Sigmoid colon (tissue), 6 donors: ENCODE measurements at regions not wholly inside any gene's neighbourhood (a gene's known extent, or its start where the extent isn't known, plus 50 kb on each side); places are given as distances from the start of the nearest gene placed in this dataset.

Experiments
- DNase-seq: peaks from one replicate; pipeline ENCODE4 v3.0.0-alpha.2; 2019
- H3K27ac ChIP-seq, 4 donors: fragments of 200-600 bp; sonication (generic); one replicate each; pipeline ENCODE4 v1.5.1; 2016 to 2019; ENCODE audit warnings: mild to moderate bottlenecking in 1 of 4
- H3K27me3 ChIP-seq, 3 donors: fragments of 200-600 bp; sonication (generic); one replicate each; pipeline ENCODE4 v1.5.1; 2019; ENCODE audit warnings: mild to moderate bottlenecking in 1 of 3
- H3K36me3 ChIP-seq, 4 donors: fragments of 200-600 bp; sonication (generic); one replicate each; pipeline ENCODE4 v1.5.1; 2016 to 2019
- H3K4me1 ChIP-seq, 4 donors: fragments of 200-600 bp; sonication (generic); one replicate each; pipeline ENCODE4 v1.5.1; 2017 to 2019
- H3K4me3 ChIP-seq, 4 donors: fragments of 200-600 bp; sonication (generic); one replicate each; pipeline ENCODE4 v1.5.1; 2017 to 2019; ENCODE audit warnings: mild to moderate bottlenecking in 2 of 4, moderate library complexity in 1 of 4
- H3K9me3 ChIP-seq, 4 donors: fragments of 200-600 bp in 3 of 4; sonication (generic) in 3 of 4; one replicate each; pipeline versions ENCODE4 v1.5.1 to v1.6.1; 2013 to 2019
- CTCF ChIP-seq, 4 experiments: fragments of 450-650 bp in 3 of 4; fragments of 200-600 bp in 1 of 4; IDR thresholded peaks; one replicate each; pipeline ENCODE4 v1.5.1; 2016 to 2019; ENCODE audit warnings: antibody characterized with exemption in 4 of 4, mild to moderate bottlenecking in 3 of 4, moderate library complexity in 2 of 4
- EP300 ChIP-seq, 4 donors: sonication (generic); formaldehyde crosslinking; IDR thresholded peaks; one replicate each; pipeline ENCODE4 v1.6.1; 2017; ENCODE audit warnings: antibody characterized with exemption in 4 of 4
- POLR2A ChIP-seq, 2 donors: fragments of 450-650 bp; IDR thresholded peaks; one replicate each; pipeline ENCODE4 v1.6.1; 2016; ENCODE audit warnings: antibody characterized with exemption in 2 of 2, mild to moderate bottlenecking in 2 of 2, moderate library complexity in 2 of 2
- POLR2AphosphoS5 ChIP-seq, 4 donors: sonication (generic); formaldehyde crosslinking; IDR thresholded peaks; one replicate each; pipeline ENCODE4 v1.6.1; 2017; ENCODE audit warnings: antibody characterized with exemption in 4 of 4
- WGBS, 2 donors: extraction: QIAGEN DNeasy Blood & Tissue Kit; methylation state at CpG; one replicate each; pipeline ENCODE4 v1.1.7; 2013; 5-methylcytosine and 5-hydroxymethylcytosine counted together
- intact Hi-C: fragments of 100-400 bp; cut with DNase I; formaldehyde crosslinking; loops from one replicate; pipeline ENCODE4 v1.15.1; 2023
- donor health status: healthy with polysubstance abuse.
- donor health status: healthy.

- intact Hi-C loops: no loop called here
- WGBS, 2 donors: 91 to 92% methylated on average over 7 of the region's 7 CpGs
- TF ChIP-seq POLR2AphosphoS5 (IDR thresholded peaks at IDR 0.05): no peak
- TF ChIP-seq EP300 (IDR thresholded peaks at IDR 0.05): no peak
- no peak for TF ChIP-seq CTCF (IDR thresholded peaks at IDR 0.05)
- no peak for TF ChIP-seq POLR2A (IDR thresholded peaks at IDR 0.05)
- Histone ChIP-seq H3K27me3 (no peaks in the 10 kb centered on the region), H3K4me3 (no peak overlapping the region), H3K9me3 (peaks cover 0 to 5% (median 2%) of the 10 kb centered on the region in 4 donors), H3K4me1 (no peaks in the 10 kb centered on the region), H3K36me3 (no peaks in the 10 kb centered on the region), H3K27ac (no peak overlapping the region)
- no peak for DNase-seq
Measured at GRCh38 chr1:232201024-232201423, 428.9 kb downstream of the SIPA1L2 start.

DNA sequence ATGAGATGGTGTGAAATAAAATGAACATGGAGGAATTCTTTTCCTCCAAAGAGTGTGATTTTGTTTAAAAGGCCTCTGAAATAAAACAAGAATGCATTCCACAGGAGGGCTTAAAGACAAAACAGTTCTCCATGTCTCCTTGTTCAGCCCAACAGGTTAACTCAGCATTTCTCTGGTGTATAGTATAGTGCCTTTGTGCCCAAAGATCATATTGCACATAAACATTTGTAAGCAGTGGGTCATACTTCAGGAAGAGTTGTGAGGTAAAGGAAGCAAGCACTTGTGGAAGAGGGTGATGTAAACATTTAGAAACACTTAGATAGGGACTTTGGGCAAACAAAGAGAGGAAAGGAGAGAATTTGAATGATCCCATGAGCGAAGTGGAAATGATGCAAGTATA lies 433.9 kb downstream of the SIPA1L2 start:
- no peak for DNase-seq
- no peaks in the 10 kb centered on the region for H3K27me3 ChIP-seq
- no peak overlapping the region for H3K4me3 ChIP-seq
- H3K4me1 ChIP-seq: no peaks in the 10 kb centered on the region
- WGBS, 2 donors: 70 to 89% methylated on average over 1 of the region's 1 CpG
- no peak overlapping the region for H3K27ac ChIP-seq
- no peak for TF ChIP-seq POLR2A (IDR thresholded peaks at IDR 0.05)
- no peak for TF ChIP-seq EP300 (IDR thresholded peaks at IDR 0.05)
- no peak for TF ChIP-seq CTCF (IDR thresholded peaks at IDR 0.05)
- TF ChIP-seq POLR2AphosphoS5 (IDR thresholded peaks at IDR 0.05): no peak
- peaks cover 0 to 5% (median 0%) of the 10 kb centered on the region in 4 donors for H3K9me3 ChIP-seq
- intact Hi-C loops: no loop called here
- no peaks in the 10 kb centered on the region for H3K36me3 ChIP-seq

- intact Hi-C loops: no loop called here
- Histone ChIP-seq H3K27me3 (no peaks in the 10 kb centered on the region), H3K9me3 (no peaks in the 10 kb centered on the region), H3K36me3 (no peaks in the 10 kb centered on the region), H3K4me3 (no peak overlapping the region), H3K4me1 (no peaks in the 10 kb centered on the region), H3K27ac (no peak overlapping the region)
- WGBS, 2 donors: 93 to 95% methylated on average over 1 of the region's 1 CpG
- DNase-seq: no peak
- TF ChIP-seq EP300 (IDR thresholded peaks at IDR 0.05) (no peak), POLR2AphosphoS5 (IDR thresholded peaks at IDR 0.05) (no peak), CTCF (IDR thresholded peaks at IDR 0.05) (no peak), POLR2A (IDR thresholded peaks at IDR 0.05) (no peak)
Measured at GRCh38 chr1:232194424-232194823, 435.5 kb downstream of the SIPA1L2 start.

DNA sequence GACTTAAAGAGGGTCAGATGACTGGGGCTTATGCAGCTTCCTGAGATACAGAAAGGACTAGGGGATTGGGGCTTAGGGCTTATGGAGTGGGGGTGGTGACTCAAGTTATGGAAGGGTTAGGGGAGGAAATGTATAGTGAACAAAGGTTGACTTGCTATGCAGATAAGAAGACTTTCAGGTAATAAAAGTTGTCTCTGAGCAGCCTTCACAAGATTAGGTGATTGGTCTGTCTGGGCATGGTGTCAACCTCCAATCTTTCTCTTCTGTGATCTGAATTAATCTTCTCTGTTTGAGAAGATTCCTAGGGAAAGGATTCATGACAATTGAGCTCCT lies 436.5 kb downstream of the SIPA1L2 start:
- Histone ChIP-seq H3K27me3 (no peaks in the 10 kb centered on the region), H3K9me3 (no peaks in the 10 kb centered on the region), H3K36me3 (no peaks in the 10 kb centered on the region), H3K27ac (no peak overlapping the region), H3K4me3 (no peak overlapping the region), H3K4me1 (no peaks in the 10 kb centered on the region)
- intact Hi-C loops: no loop called here
- no peak for DNase-seq
- TF ChIP-seq POLR2A (IDR thresholded peaks at IDR 0.05): no peak
- no peak for TF ChIP-seq EP300 (IDR thresholded peaks at IDR 0.05)
- no peak for TF ChIP-seq CTCF (IDR thresholded peaks at IDR 0.05)
- TF ChIP-seq POLR2AphosphoS5 (IDR thresholded peaks at IDR 0.05): no peak

DNA sequence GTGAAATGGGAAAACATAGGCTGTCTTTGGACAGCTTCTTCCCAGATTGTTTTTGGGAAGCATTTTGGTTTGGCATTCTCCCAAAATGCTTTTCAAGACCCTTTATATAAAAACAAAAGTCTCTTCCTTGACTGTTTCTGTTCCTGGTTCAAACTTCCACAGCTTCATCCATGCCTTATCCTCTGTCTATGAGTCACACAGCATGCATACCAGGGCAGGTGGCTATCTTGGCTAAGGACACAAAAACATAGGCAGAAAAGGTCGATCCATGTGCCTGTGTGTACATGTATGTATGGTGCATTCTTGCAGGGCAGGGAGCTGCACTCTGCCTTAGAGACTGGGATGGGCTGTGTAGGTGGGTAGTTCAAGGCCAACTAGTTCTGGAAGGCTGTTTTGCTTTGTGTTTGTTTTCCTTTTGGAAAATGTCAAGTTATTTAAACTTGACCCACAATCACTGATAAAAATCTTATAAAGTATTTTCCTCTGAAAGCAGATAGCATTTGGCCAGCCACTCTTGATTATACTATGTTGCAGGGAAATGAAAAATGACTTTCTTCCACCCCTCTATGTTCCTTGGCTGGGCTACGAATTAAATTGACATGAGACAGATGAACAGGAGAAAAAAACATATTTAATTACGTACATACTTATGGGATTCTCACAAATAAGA lies 437.0 kb downstream of the SIPA1L2 start:
- H3K4me3 ChIP-seq: no peak overlapping the region
- no peaks in the 10 kb centered on the region for H3K36me3 ChIP-seq
- no peak for DNase-seq
- H3K4me1 ChIP-seq: no peaks in the 10 kb centered on the region
- intact Hi-C loops: no loop called here
- no peaks in the 10 kb centered on the region for H3K27me3 ChIP-seq
- H3K9me3 ChIP-seq: no peaks in the 10 kb centered on the region
- TF ChIP-seq EP300 (IDR thresholded peaks at IDR 0.05) (no peak), CTCF (IDR thresholded peaks at IDR 0.05) (no peak), POLR2AphosphoS5 (IDR thresholded peaks at IDR 0.05) (no peak), POLR2A (IDR thresholded peaks at IDR 0.05) (no peak)
- WGBS, 2 donors: 70 to 79% methylated on average over 3 of the region's 3 CpGs
- H3K27ac ChIP-seq: no peak overlapping the region
